ENCODE measurements at regions not wholly inside any gene's neighbourhood (a gene's known extent, or its start where the extent isn't known, plus 50 kb on each side); places are given as distances from the start of the nearest gene placed in this dataset.

DNA sequence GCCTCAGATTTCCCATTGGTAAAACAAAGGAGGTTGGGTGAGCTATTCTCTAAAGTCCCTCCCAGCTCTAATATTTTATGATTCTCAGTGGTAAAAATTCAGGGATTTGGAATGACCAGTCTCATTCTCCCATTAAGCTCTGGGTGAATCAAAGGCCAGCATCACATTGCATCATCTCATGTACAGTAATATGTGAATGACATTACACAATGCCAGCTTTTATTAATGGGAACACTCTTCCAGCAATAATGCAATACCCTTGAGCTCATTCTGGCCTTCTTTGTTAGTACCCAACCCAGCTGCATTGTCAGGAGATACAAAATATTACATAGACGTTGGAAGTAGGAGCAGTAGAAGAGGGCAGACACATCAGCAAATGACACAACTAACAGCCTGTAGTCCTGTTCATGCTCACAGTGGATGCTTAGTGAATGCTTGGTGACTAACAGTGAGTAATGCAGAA lies 100.0 kb upstream of the EGR2 start:
- no peak for TF ChIP-seq POLR2A (IDR thresholded peaks at IDR 0.05)
- TF ChIP-seq, protein P1, sequence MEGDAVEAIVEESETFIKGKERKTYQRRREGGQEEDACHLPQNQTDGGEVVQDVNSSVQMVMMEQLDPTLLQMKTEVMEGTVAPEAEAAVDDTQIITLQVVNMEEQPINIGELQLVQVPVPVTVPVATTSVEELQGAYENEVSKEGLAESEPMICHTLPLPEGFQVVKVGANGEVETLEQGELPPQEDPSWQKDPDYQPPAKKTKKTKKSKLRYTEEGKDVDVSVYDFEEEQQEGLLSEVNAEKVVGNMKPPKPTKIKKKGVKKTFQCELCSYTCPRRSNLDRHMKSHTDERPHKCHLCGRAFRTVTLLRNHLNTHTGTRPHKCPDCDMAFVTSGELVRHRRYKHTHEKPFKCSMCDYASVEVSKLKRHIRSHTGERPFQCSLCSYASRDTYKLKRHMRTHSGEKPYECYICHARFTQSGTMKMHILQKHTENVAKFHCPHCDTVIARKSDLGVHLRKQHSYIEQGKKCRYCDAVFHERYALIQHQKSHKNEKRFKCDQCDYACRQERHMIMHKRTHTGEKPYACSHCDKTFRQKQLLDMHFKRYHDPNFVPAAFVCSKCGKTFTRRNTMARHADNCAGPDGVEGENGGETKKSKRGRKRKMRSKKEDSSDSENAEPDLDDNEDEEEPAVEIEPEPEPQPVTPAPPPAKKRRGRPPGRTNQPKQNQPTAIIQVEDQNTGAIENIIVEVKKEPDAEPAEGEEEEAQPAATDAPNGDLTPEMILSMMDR (IDR thresholded peaks at IDR 0.05): no peak
- DNase-seq: peak in 2 of 7 donors; percentile 16 to 23
- Histone ChIP-seq H3K4me1 (replicated peaks in 1 of 2) (no peaks in the 10 kb centered on the region), H3K9me3 (replicated peaks in 1 of 3) (no peaks in the 10 kb centered on the region), H3K27ac (no peak overlapping the region), H3K27me3 (no peaks in the 10 kb centered on the region), H3K36me3 (replicated peaks in 1 of 2) (no peaks in the 10 kb centered on the region), H3K4me3 (no peak overlapping the region)
- intact Hi-C loops (cut with DNase I): no loop called here
- 26 to 58% (median 41%) methylated on average over 1 of the region's 1 CpG for WGBS, 4 donors

DNA sequence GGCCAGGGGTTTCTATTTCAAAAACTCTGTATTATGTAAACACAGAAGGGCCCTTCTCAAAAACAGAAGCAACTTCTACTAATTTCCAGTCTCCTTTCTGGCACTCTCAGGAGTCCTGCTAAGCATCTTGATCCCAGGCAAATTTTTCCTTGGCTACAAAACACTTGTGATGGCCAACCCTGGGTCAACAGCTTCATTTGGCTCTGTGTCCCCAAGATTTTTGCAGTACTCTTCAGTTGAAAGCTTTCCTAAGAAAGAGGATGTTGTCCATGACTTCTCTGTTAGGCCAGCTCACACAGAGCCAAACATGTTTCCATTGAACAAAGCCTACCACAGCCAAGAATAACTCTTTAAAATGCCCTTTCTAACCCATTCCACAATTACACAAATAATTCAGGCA lies 99.0 kb upstream of the EGR2 start:
- no peaks in the 10 kb centered on the region for H3K36me3 ChIP-seq (replicated peaks in 1 of 2)
- no peaks in the 10 kb centered on the region for H3K4me1 ChIP-seq (replicated peaks in 1 of 2)
- H3K27ac ChIP-seq: no peak overlapping the region
- no peak for DNase-seq
- intact Hi-C loops (cut with DNase I): no loop called here
- H3K27me3 ChIP-seq: no peaks in the 10 kb centered on the region
- H3K9me3 ChIP-seq (replicated peaks in 1 of 3): no peaks in the 10 kb centered on the region
- no peak for TF ChIP-seq POLR2A (IDR thresholded peaks at IDR 0.05)
- TF ChIP-seq, protein P1 (IDR thresholded peaks at IDR 0.05): no peak
- no peak overlapping the region for H3K4me3 ChIP-seq

DNA sequence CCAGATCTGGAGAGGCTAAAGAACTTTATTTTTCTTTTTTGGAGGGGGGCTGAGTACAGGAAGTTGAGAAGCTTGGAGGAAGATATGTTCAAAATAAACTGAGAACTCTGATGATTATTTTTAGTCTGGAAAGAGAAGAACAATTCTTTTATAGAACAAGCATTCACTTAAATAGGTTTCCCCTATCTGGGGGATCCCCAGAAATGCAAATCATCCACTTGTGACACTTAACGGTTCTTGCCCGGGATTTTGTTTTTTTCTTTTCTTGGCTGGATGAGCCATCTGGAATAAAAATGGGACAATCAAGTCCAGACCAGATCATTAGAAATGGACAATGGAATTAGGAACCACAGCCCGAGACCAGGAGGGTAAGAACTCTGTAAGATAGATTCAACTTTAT lies 95.9 kb upstream of the EGR2 start:
- DNase-seq: no peak
- Histone ChIP-seq H3K9me3 (replicated peaks in 1 of 3) (no peaks in the 10 kb centered on the region), H3K27ac (no peak overlapping the region), H3K4me3 (no peak overlapping the region), H3K4me1 (replicated peaks in 1 of 2) (no peaks in the 10 kb centered on the region), H3K36me3 (replicated peaks in 1 of 2) (no peaks in the 10 kb centered on the region), H3K27me3 (no peaks in the 10 kb centered on the region)
- WGBS, 4 donors: 62 to 79% (median 65%) methylated on average over 3 of the region's 3 CpGs
- intact Hi-C loops (cut with DNase I): no loop called here
- no peak for TF ChIP-seq POLR2A (IDR thresholded peaks at IDR 0.05)
- TF ChIP-seq, protein P1 (IDR thresholded peaks at IDR 0.05): no peak

DNA sequence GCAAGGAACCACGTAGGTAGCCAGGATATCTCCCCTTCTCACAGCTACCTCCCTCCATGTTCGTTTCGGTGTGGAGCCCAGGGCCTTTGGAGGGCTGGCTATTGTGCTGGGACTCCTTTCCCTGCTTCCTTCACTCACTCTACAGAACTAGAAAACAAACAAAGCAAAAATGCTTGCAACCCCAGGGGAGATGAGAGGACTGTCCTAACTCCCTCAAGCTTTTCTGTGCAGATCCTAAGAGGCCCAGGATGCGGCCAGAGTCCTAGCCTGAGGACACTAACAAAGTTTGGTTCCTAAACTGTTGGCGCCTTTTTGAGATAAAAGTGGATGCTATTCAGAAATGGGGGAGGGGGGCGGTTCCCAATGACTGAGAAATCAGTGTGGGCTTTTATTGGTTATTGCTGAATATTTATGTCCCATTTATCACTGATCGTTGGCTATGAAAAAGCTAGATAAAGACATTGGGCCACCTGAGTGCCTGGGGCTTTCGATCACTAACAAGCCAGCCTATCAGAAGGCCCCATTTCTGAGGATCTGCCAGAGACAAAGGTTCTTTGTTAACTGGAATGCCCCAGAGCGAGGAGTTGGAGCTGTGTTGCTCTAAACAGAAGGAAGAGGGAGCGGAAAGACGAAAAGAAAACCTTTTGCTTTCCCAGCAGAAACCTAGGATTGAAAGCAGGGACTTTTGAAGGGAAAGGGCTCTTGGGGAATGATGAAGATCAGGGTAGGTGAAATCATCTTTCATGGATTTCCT lies 95.2 kb upstream of the EGR2 start:
- intact Hi-C loops (cut with DNase I): no loop called here
- no peaks in the 10 kb centered on the region for H3K4me1 ChIP-seq (replicated peaks in 1 of 2)
- no peak for DNase-seq
- WGBS, 4 donors: 82 to 89% (median 84%) methylated on average over 11 of the region's 11 CpGs
- H3K4me3 ChIP-seq: no peak overlapping the region
- H3K9me3 ChIP-seq (replicated peaks in 1 of 3): no peaks in the 10 kb centered on the region
- H3K36me3 ChIP-seq (replicated peaks in 1 of 2): no peaks in the 10 kb centered on the region
- no peak for TF ChIP-seq POLR2A (IDR thresholded peaks at IDR 0.05)
- TF ChIP-seq, protein P1 (IDR thresholded peaks at IDR 0.05): no peak
- no peaks in the 10 kb centered on the region for H3K27me3 ChIP-seq
- H3K27ac ChIP-seq: no peak overlapping the region

Data from adrenal gland (tissue), 9 donors.